NT2/D1 (cell line): ENCODE measurements at regions not wholly inside any gene's neighbourhood (a gene's known extent, or its start where the extent isn't known, plus 50 kb on each side); places are given as distances from the start of the nearest gene placed in this dataset.

ENCODE experiments used
- SUZ12 ChIP-seq: IDR thresholded peaks from 2 replicates; pipeline ENCODE4 v1.6.1; 2011; ENCODE audit not compliant: insufficient read length, insufficient read depth; ENCODE audit errors: extremely low read depth
- YY1 ChIP-seq: IDR thresholded peaks from 2 replicates; pipeline ENCODE4 v1.6.1; 2011; ENCODE audit not compliant: insufficient read length, insufficient read depth
- ZNF274 ChIP-seq: IDR thresholded peaks from 2 replicates; pipeline ENCODE4 v1.6.1; 2011; ENCODE audit warnings: mild to moderate bottlenecking, low read depth, low read length

GRCh38 chr9:78575081-78575480 is 278.2 kb downstream of the PSAT1 start:
- no peak for TF ChIP-seq ZNF274
- no peak for TF ChIP-seq YY1
- no peak for TF ChIP-seq SUZ12
